H1 (cell line): ENCODE measurements at regions not wholly inside any gene's neighbourhood (a gene's known extent, or its start where the extent isn't known, plus 50 kb on each side); places are given as distances from the start of the nearest gene placed in this dataset.
A peak's percentile ranks its signal among the peaks of the same experiment; 100 is the strongest.

ENCODE experiments used
- CTCF ChIA-PET: fragments of 300-600 bp; sonication (Branson Sonifier 250); formaldehyde crosslinking; loops from one replicate; lab custom pipeline; 2021; ENCODE audit not compliant: partially characterized antibody; lab: Charles Lee
- POLR2A ChIA-PET: fragments of 300-600 bp; sonication (Branson Sonifier 250); formaldehyde crosslinking; loops from one replicate; lab custom pipeline; 2021; ENCODE audit warnings: inconsistent platforms; ENCODE audit not compliant: partially characterized antibody; lab: Charles Lee
- DNase-seq, 2 experiments: peaks; one replicate each; pipeline versions ENCODE4 v3.0.0 to v3.0.0-alpha.2; 2010 to 2022; ENCODE audit warnings: low spot score in 2 of 2, low read depth in 1 of 2, mixed read lengths in 1 of 2
- FAIRE-seq: peaks from 2 replicates; lab custom pipeline; 2011; peaks lifted over from hg19 to GRCh38; lab: Jason Lieb, UNC
- H2AFZ ChIP-seq: 2 replicates; pipeline ENCODE4 v1.8.1; 2012; ENCODE audit warnings: low read length, inconsistent platforms
- H2AK5ac ChIP-seq: 2 replicates; pipeline ENCODE4 v1.6.1; 2013; ENCODE audit warnings: low read depth, low read length
- H2BK120ac ChIP-seq: replicated peaks from 2 replicates; pipeline ENCODE3; 2013; ENCODE audit warnings: low read depth, low read length, inconsistent platforms
- H2BK12ac ChIP-seq: 2 replicates; pipeline ENCODE4 v1.6.1; 2013; ENCODE audit warnings: low read depth, low read length
- H2BK15ac ChIP-seq: 2 replicates; pipeline ENCODE4 v1.6.1; 2013; ENCODE audit warnings: low read length
- H2BK20ac ChIP-seq: 2 replicates; pipeline ENCODE4 v1.6.1; 2013; ENCODE audit warnings: low read length
- H2BK5ac ChIP-seq: 2 replicates; pipeline ENCODE4 v1.6.1; 2013; ENCODE audit warnings: low read depth, low read length
- H3K14ac ChIP-seq: 2 replicates; pipeline ENCODE4 v1.6.1; 2013; ENCODE audit warnings: inconsistent platforms; ENCODE audit not compliant: insufficient read length
- H3K18ac ChIP-seq: 2 replicates; pipeline ENCODE4 v1.6.1; 2013; ENCODE audit warnings: low read length; ENCODE audit errors: extremely low read depth
- H3K23ac ChIP-seq: 2 replicates; pipeline ENCODE4 v1.6.1; 2013; ENCODE audit warnings: inconsistent platforms; ENCODE audit not compliant: insufficient read length
- H3K23me2 ChIP-seq: 2 replicates; pipeline ENCODE4 v1.6.1; 2013; ENCODE audit warnings: low read depth, low read length
- H3K27ac ChIP-seq: 2 replicates; pipeline ENCODE4 v1.6.1; 2011; ENCODE audit warnings: low read depth, low read length, inconsistent platforms
- H3K27me3 ChIP-seq, 4 experiments: replicated peaks in 1 of 4; 1 replicate in 1 of 4; 2 replicates in 3 of 4; pipeline versions ENCODE4 v1.6.1 to v1.8.1; 2011 to 2013; ENCODE audit warnings: low read length in 3 of 4, mild to moderate bottlenecking in 3 of 4, inconsistent platforms in 2 of 4, mixed read lengths in 2 of 4, moderate library complexity in 1 of 4; ENCODE audit not compliant: control insufficient read depth in 3 of 4, insufficient read depth in 3 of 4; ENCODE audit errors: extremely low read depth in 1 of 4
- H3K36me3 ChIP-seq, 4 experiments: 2 replicates each; pipeline versions ENCODE4 v1.6.1 to v1.8.1; 2011 to 2013; ENCODE audit warnings: mild to moderate bottlenecking in 4 of 4, low read length in 3 of 4, moderate library complexity in 2 of 4, control low read depth in 1 of 4, inconsistent platforms in 1 of 4; ENCODE audit not compliant: insufficient read depth in 4 of 4, control insufficient read depth in 2 of 4
- H3K4ac ChIP-seq: replicated peaks from 2 replicates; pipeline ENCODE3; 2013; ENCODE audit warnings: low read length, low read depth, mixed read lengths, inconsistent platforms; ENCODE audit not compliant: insufficient read length
- H3K4me1 ChIP-seq, 4 experiments: replicated peaks in 1 of 4; 1 replicate in 1 of 4; 2 replicates in 3 of 4; pipeline versions ENCODE4 v1.6.1 to v1.8.1; 2011 to 2013; ENCODE audit warnings: low read length in 3 of 4, inconsistent platforms in 2 of 4, mixed read lengths in 1 of 4; ENCODE audit not compliant: insufficient read depth in 4 of 4, control insufficient read depth in 3 of 4
- H3K4me2 ChIP-seq, 2 experiments: 2 replicates each; pipeline versions ENCODE4 v1.6.1 to v1.8.1; 2011 to 2013; ENCODE audit warnings: low read depth in 2 of 2, low read length in 2 of 2, control low read depth in 1 of 2, inconsistent platforms in 1 of 2, mild to moderate bottlenecking in 1 of 2; ENCODE audit not compliant: insufficient read depth in 1 of 2
- H3K4me3 ChIP-seq, 4 experiments: fragments of 200-600, 300-600 bp in 1 of 4; sonication (generic), shearing (Covaris generic), sonication (Bioruptor Twin) in 1 of 4; 2 replicates each; pipeline versions ENCODE4 v1.5.1 to v1.8.1; 2011 to 2016; ENCODE audit warnings: low read length in 4 of 4, low read depth in 3 of 4, control low read depth in 2 of 4, inconsistent platforms in 2 of 4, mild to moderate bottlenecking in 2 of 4, mixed read lengths in 1 of 4, moderate library complexity in 1 of 4; ENCODE audit not compliant: insufficient read depth in 2 of 4; ENCODE audit errors: extremely low read depth in 1 of 4
- H3K56ac ChIP-seq: replicated peaks from 2 replicates; pipeline ENCODE3; 2013; ENCODE audit warnings: low read depth, mild to moderate bottlenecking, mixed read lengths, low read length, inconsistent platforms; ENCODE audit not compliant: insufficient read length
- H3K79me1 ChIP-seq: 2 replicates; pipeline ENCODE4 v1.6.1; 2013; ENCODE audit warnings: low read depth, low read length, control low read depth
- H3K79me2 ChIP-seq, 2 experiments: 2 replicates each; pipeline versions ENCODE4 v1.6.1 to v1.8.1; 2012 to 2013; ENCODE audit warnings: low read length in 2 of 2, mild to moderate bottlenecking in 2 of 2, inconsistent platforms in 1 of 2; ENCODE audit not compliant: insufficient read depth in 2 of 2, control insufficient read depth in 1 of 2
- H3K9ac ChIP-seq, 4 experiments: replicated peaks in 1 of 4; 1 replicate in 1 of 4; 2 replicates in 3 of 4; pipeline versions ENCODE4 v1.6.1 to v1.8.1; 2011 to 2013; ENCODE audit warnings: low read depth in 3 of 4, low read length in 3 of 4, control low read depth in 2 of 4, mild to moderate bottlenecking in 2 of 4, moderate library complexity in 2 of 4, inconsistent platforms in 1 of 4; ENCODE audit errors: extremely low read depth in 1 of 4
- H3K9me3 ChIP-seq, 2 experiments: 2 replicates each; pipeline versions ENCODE4 v1.6.1 to v1.8.1; 2012 to 2013; ENCODE audit warnings: mild to moderate bottlenecking in 2 of 2, moderate library complexity in 2 of 2, control low read depth in 1 of 2, inconsistent platforms in 1 of 2, low read depth in 1 of 2, low read length in 1 of 2, mixed read lengths in 1 of 2; ENCODE audit not compliant: insufficient read depth in 2 of 2
- H4K20me1 ChIP-seq, 2 experiments: replicated peaks in 1 of 2; 2 replicates each; pipeline versions ENCODE3 to v1.8.1; 2011 to 2013; ENCODE audit warnings: inconsistent platforms in 2 of 2, low read length in 2 of 2, mild to moderate bottlenecking in 1 of 2; ENCODE audit not compliant: insufficient read depth in 2 of 2, control insufficient read depth in 1 of 2
- H4K5ac ChIP-seq: 2 replicates; pipeline ENCODE4 v1.6.1; 2013; ENCODE audit warnings: low read length, low read depth, mixed read lengths, inconsistent platforms; ENCODE audit not compliant: insufficient read length
- H4K8ac ChIP-seq: 2 replicates; pipeline ENCODE4 v1.8.0; 2013; ENCODE audit warnings: mild to moderate bottlenecking, moderate library complexity, low read length, inconsistent platforms; ENCODE audit not compliant: insufficient read depth; ENCODE audit errors: extremely low read depth
- H4K91ac ChIP-seq: replicated peaks from 2 replicates; pipeline ENCODE3; 2013; ENCODE audit warnings: low read length, mixed read lengths, inconsistent platforms; ENCODE audit not compliant: insufficient read length
- ATF2 ChIP-seq: IDR thresholded peaks from 2 replicates; pipeline ENCODE4 v1.6.1; 2012; ENCODE audit warnings: low read length, inconsistent platforms
- BRCA1 ChIP-seq: IDR thresholded peaks from 2 replicates; pipeline ENCODE4 v1.6.1; 2012; ENCODE audit warnings: low read depth, low read length, improper control_type of control experiment
- CHD1 ChIP-seq: IDR thresholded peaks from 2 replicates; pipeline ENCODE4 v1.6.1; 2012; ENCODE audit warnings: low read depth, low read length, improper control_type of control experiment
- E2F6 ChIP-seq: IDR thresholded peaks from 2 replicates; pipeline ENCODE4 v1.6.1; 2012; ENCODE audit warnings: inconsistent platforms
- GTF2F1 ChIP-seq: IDR thresholded peaks from 2 replicates; pipeline ENCODE4 v1.6.1; 2012; ENCODE audit warnings: low read depth, low read length, improper control_type of control experiment, borderline replicate concordance
- HDAC6 ChIP-seq: IDR thresholded peaks from one replicate; pipeline ENCODE4 v1.7.1; 2012; ENCODE audit warnings: low read depth, mild to moderate bottlenecking, inconsistent platforms, low read length, moderate library complexity
- KDM1A ChIP-seq: fragments of 200-600, 300-600 bp; sonication (generic); IDR thresholded peaks from 2 replicates; pipeline ENCODE4 v1.7.1; 2016; ENCODE audit warnings: mild to moderate bottlenecking, low read length, borderline replicate concordance
- PHF8 ChIP-seq: fragments of 200-600 bp; sonication (generic); conservative IDR thresholded peaks from 2 replicates; pipeline ENCODE4 v1.7.1; 2012; ENCODE audit warnings: low read depth, mild to moderate bottlenecking, inconsistent platforms, low read length, moderate library complexity
- SP2 ChIP-seq: IDR thresholded peaks from 2 replicates; pipeline ENCODE4 v1.6.1; 2012; ENCODE audit warnings: mild to moderate bottlenecking, low read length, inconsistent platforms
- WGBS, 2 experiments: shearing (Covaris generic) in 1 of 2; methylation state at CpG; one replicate each; pipeline versions ENCODE4 v1.1.6 to v1.1.7; 2013 to 2015; ENCODE audit warnings: low lambda C conversion rate in 2 of 2, mixed read lengths in 2 of 2, inconsistent platforms in 1 of 2, low coverage in 1 of 2, missing lambda C conversion rate in 1 of 2; ENCODE audit not compliant: insufficient replicate concordance in 2 of 2, insufficient coverage in 1 of 2, insufficient read length in 1 of 2; ENCODE audit errors: extremely low coverage in 1 of 2, missing lambda C conversion rate in 1 of 2; 5-methylcytosine and 5-hydroxymethylcytosine counted together
- TF ChIP-seq, protein P1 (sequence below): IDR thresholded peaks from 2 replicates; pipeline ENCODE4 v1.6.1; 2012; ENCODE audit warnings: inconsistent platforms

DNA sequence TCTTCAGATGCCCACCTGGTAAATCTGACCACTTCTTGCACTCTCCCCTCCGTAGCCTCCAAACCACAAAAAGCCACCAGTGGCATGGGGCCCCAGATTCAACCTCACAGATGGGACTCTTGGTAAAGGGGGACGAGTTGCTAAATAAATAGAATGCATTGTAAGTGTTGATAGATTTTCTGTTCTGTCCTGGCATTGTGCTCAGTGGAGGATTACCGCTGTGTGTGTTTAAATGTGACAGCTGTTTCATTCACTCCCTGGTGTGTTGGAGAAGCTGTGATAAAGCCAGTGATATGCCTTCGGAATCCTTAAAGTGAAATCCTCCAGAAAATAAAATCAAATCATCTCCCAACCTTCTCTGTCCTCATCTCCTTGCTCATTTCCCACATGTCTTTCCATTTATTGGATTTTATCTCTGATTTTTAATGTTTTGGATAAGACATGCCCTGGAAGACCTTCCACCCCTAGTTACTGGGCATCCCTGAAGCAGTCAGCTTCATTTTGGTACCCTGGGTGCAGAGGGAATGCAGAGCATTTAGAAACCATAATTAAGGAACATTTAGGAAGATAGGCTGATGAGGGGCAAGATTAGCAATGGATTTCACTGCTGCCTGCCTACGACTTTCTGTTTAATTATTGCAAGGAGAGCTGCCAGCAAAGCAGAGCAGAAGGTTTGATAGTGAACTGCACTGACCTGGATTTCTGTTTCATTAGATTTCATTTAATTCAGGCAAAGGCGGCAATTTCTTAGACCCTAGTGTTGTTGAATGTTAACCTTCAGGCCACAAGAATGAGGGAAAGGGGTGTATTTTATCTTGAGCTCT, 460.9 kb upstream of the KIRREL3 start:
- ChIA-PET POLR2A (interaction anchor here (0.6 kb wide), 1 partner anchor 798 kb away, joined by 3 read pairs; no protein-coding TSS in a partner anchor), CTCF (interaction anchor here (0.7 to 2.7 kb wide), 3 partner anchors 10 to 328 kb away, joined by 3 to 13 read pairs (median 3); no protein-coding TSS in a partner anchor)
- no peak overlapping the region for H4K5ac ChIP-seq
- H3K18ac ChIP-seq = no peak overlapping the region
- no peak overlapping the region for H2BK20ac ChIP-seq
- H2BK120ac ChIP-seq = no peak overlapping the region
- no peak overlapping the region for H3K9ac ChIP-seq
- no peaks in the 10 kb centered on the region for H3K79me2 ChIP-seq
- H3K79me1 ChIP-seq = no peaks in the 10 kb centered on the region
- no peak overlapping the region for H3K23ac ChIP-seq
- no peak overlapping the region for H3K27ac ChIP-seq
- no peaks in the 10 kb centered on the region for H4K20me1 ChIP-seq
- H3K36me3 ChIP-seq = no peaks in the 10 kb centered on the region
- no peak overlapping the region for H2BK5ac ChIP-seq
- no peak for FAIRE-seq
- H2BK15ac ChIP-seq = no peak overlapping the region
- H3K4me3 ChIP-seq = no peak overlapping the region
- H3K23me2 ChIP-seq = no peaks in the 10 kb centered on the region
- H4K8ac ChIP-seq = no peak overlapping the region
- no peak overlapping the region for H2AFZ ChIP-seq
- no peak overlapping the region for H3K4ac ChIP-seq
- peaks cover 0 to 9% (median 0%) of the 10 kb centered on the region in 4 experiments; a peak in 2 of 7 replicates for H3K4me1 ChIP-seq
- H3K4me2 ChIP-seq = peak overlapping the region in 1 of 2 experiments; percentile 14; a peak in 1 of 4 replicates
- H3K14ac ChIP-seq = no peak overlapping the region
- H2BK12ac ChIP-seq = no peak overlapping the region
- 86% methylated on average over 6 of the region's 6 CpGs; no CpG with 5 or more reads in 1 of the 2 experiments for WGBS, 2 experiments
- no peak overlapping the region for H3K56ac ChIP-seq
- DNase-seq = no peak
- H3K27me3 ChIP-seq = no peaks in the 10 kb centered on the region
- no peak overlapping the region for H2AK5ac ChIP-seq
- no peaks in the 10 kb centered on the region for H3K9me3 ChIP-seq
- no peak overlapping the region for H4K91ac ChIP-seq
- TF ChIP-seq E2F6 (no peak), CHD1 (no peak), PHF8 (no peak), KDM1A (no peak), BRCA1 (no peak), GTF2F1 (no peak), HDAC6 (no peak), ATF2 (no peak), SP2 (no peak)
- TF ChIP-seq, protein P1, sequence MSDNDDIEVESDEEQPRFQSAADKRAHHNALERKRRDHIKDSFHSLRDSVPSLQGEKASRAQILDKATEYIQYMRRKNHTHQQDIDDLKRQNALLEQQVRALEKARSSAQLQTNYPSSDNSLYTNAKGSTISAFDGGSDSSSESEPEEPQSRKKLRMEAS = no peak
